22Rv1 (cell line): ENCODE measurements at regions not wholly inside any gene's neighbourhood (a gene's known extent, or its start where the extent isn't known, plus 50 kb on each side); places are given as distances from the start of the nearest gene placed in this dataset.

Source experiments
- H3K27ac ChIP-seq: fragments of 450-650 bp; 2 replicates; pipeline ENCODE4 v1.5.1; 2017
- CTCF ChIP-seq: fragments of 450-650 bp; IDR thresholded peaks from 2 replicates; pipeline ENCODE4 v1.5.1; 2017; ENCODE audit warnings: mild to moderate bottlenecking
- ZFX ChIP-seq: fragments of 450-650 bp; IDR thresholded peaks from 2 replicates; pipeline ENCODE4 v1.6.1; 2017; ENCODE audit warnings: antibody characterized with exemption, borderline replicate concordance

DNA sequence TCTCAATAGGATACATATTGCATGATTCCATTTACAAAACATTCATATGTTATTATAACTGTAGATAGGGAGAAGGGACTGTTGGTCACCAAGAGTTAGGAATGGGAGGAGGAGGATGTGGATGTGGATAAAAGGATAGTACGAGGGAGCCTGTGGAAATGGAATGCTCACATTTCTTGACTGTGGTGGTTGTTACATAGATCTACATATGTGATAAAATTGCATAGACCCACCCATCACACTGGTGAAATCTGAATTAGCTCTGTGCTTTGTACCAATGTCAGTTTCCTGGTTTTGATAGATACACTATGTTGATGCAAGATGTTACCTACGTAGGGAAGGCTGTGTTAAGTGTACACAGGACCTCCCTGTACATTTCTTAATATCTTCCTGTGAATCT, 233.5 kb upstream of the MTPN start:
- no peak overlapping the region for H3K27ac ChIP-seq
- no peak for TF ChIP-seq CTCF
- TF ChIP-seq ZFX, result no peak

GRCh38 chr7:136210079-136210478, 232.9 kb upstream of the MTPN start:
- no peak overlapping the region for H3K27ac ChIP-seq
- TF ChIP-seq ZFX, result no peak
- TF ChIP-seq CTCF, result no peak

DNA sequence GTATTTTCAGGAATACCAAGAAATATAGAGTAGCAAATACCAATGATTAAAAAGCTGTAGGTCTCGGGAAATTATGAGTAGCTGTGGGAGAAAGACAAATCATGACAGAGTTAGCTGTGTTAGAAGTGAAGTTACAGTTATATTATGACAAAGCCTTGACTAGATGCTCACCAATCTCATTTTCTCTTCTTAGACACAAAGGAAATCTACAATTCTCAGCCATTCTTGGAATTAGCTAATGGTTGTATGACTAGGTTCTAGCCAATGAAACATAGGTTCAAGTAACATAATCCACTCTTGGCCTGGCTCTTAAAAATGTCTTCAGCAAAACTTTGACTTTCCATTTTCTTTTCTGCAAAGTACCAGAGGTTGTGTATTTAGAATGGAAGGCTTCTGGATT, 228.8 kb upstream of the MTPN start:
- no peak for TF ChIP-seq CTCF
- TF ChIP-seq ZFX, result no peak
- no peak overlapping the region for H3K27ac ChIP-seq

DNA sequence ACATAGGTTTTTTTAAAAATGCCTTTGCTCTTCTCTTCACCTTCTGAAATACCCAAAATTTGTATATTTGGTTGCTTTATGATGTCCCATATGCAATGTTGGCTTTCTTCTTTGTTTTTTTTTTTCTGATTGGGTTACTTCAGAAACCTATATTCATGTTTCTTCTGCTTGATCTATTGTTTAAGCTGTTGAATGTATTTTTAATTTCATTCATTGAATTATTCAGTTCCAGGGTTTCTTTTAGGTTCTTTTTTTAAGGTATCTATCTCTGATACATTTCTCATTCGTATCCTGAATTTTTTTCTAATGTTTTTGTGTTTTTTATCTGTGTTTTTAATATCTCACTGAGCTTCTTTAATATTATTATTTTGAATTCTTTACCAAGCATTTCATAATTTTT, 221.0 kb upstream of the MTPN start:
- TF ChIP-seq CTCF, result no peak
- no peak for TF ChIP-seq ZFX
- H3K27ac ChIP-seq, result no peak overlapping the region

GRCh38 chr7:136194878-136195277, 217.7 kb upstream of the MTPN start:
- H3K27ac ChIP-seq, result no peak overlapping the region
- TF ChIP-seq CTCF, result no peak
- TF ChIP-seq ZFX, result no peak

GRCh38 chr7:136193940-136194339, 216.8 kb upstream of the MTPN start:
- no peak for TF ChIP-seq ZFX
- no peak for TF ChIP-seq CTCF
- H3K27ac ChIP-seq, result no peak overlapping the region

DNA sequence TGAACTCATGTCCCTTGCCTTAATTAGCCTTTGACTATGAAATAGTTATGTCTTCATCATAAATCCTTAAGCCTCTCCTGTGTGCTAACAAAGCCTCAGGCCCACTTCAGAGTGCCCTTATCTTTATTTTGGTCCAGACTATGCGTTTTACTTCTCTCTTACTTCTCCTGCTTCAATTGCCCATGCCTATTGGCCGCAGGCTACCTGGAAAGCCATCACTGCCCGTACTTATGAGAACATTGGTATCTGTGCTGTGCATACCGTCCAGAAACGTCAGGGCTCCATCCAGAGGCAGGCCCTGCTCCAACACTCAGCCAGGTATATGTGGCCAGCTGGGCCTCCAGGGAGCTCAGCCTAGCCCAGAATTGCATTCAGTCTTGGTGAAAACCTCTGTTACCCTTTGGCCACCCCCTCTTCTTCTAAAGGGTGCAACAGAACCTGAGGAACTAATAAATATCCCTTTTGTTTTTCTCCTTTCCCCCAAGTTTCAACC, 212.4 kb upstream of the MTPN start:
- no peak for TF ChIP-seq CTCF
- TF ChIP-seq ZFX, result no peak
- H3K27ac ChIP-seq, result no peak overlapping the region
